ENCODE measurements at regions not wholly inside any gene's neighbourhood (a gene's known extent, or its start where the extent isn't known, plus 50 kb on each side); places are given as distances from the start of the nearest gene placed in this dataset.

- TF ChIP-seq CTCF (IDR thresholded peaks at IDR 0.05; ENCODE audit: low read depth, low read length) (no peak), POLR2A (IDR thresholded peaks at IDR 0.05; ENCODE audit: extremely low read depth, insufficient read length) (no peak), MAX (IDR thresholded peaks at IDR 0.05; ENCODE audit: low read depth, low read length) (no peak), MYC (IDR thresholded peaks at IDR 0.05; ENCODE audit: low read depth, low read length) (no peak)
Observed at GRCh38 chr10:60444494-60445064, 54.9 kb upstream of the ANK3 start.

Measured in NB4 (cell line).